ENCODE measurements at regions not wholly inside any gene's neighbourhood (a gene's known extent, or its start where the extent isn't known, plus 50 kb on each side); places are given as distances from the start of the nearest gene placed in this dataset.
"Not testable (repeated sequence)": the region's sequence is repeated elsewhere in the genome, so short reads cannot be mapped to it uniquely, and the experiment has no call there.

- Histone ChIP-seq H3K27me3 (no peaks in the 10 kb centered on the region), H3K4me3 (no peak overlapping the region), H3K4me1 (replicated peaks in 1 of 2) (no peaks in the 10 kb centered on the region), H3K27ac (no peak overlapping the region), H3K36me3 (replicated peaks in 1 of 2) (no peaks in the 10 kb centered on the region), H3K9me3 (replicated peaks in 1 of 3) (no peaks in the 10 kb centered on the region)
- DNase-seq = no peak
- TF ChIP-seq POLR2A (IDR thresholded peaks at IDR 0.05) (no peak), CTCF (IDR thresholded peaks at IDR 0.05) (no peak)
- intact Hi-C loops (cut with DNase I) = no loop called here
- WGBS, 4 donors = 62 to 69% (median 62%) methylated on average over 5 of the region's 5 CpGs
These were observed 495.4 kb upstream of the MMS22L start for GRCh38 chr6:97778290-97779038.

- H3K27me3 ChIP-seq; H3K27ac ChIP-seq; intact Hi-C loops (cut with DNase I); DNase-seq; H3K36me3 ChIP-seq (replicated peaks in 1 of 2); H3K4me1 ChIP-seq (replicated peaks in 1 of 2); H3K4me3 ChIP-seq; H3K9me3 ChIP-seq (replicated peaks in 1 of 3): not testable (repeated sequence)
- WGBS, 4 donors = 81 to 95% (median 88%) methylated on average over 5 of the region's 6 CpGs
These were observed 496.2 kb upstream of the MMS22L start for GRCh38 chr6:97779039-97779766.

- no peaks in the 10 kb centered on the region for H3K9me3 ChIP-seq (replicated peaks in 1 of 3)
- H3K27me3 ChIP-seq = no peaks in the 10 kb centered on the region
- 81 to 85% (median 84%) methylated on average over 11 to 20 of the region's 20 CpGs for WGBS, 4 donors
- no peak overlapping the region for H3K4me3 ChIP-seq
- no peaks in the 10 kb centered on the region for H3K4me1 ChIP-seq (replicated peaks in 1 of 2)
- no peak for DNase-seq
- TF ChIP-seq POLR2A (IDR thresholded peaks at IDR 0.05) (no peak), CTCF (IDR thresholded peaks at IDR 0.05) (no peak)
- intact Hi-C loops (cut with DNase I) = no loop called here
- H3K36me3 ChIP-seq (replicated peaks in 1 of 2) = no peaks in the 10 kb centered on the region
- no peak overlapping the region for H3K27ac ChIP-seq
These were observed 508.0 kb upstream of the MMS22L start for GRCh38 chr6:97790926-97791590.

GRCh38 chr6:97805596-97805995 lies 522.6 kb upstream of the MMS22L start:
- Histone ChIP-seq H3K4me1 (replicated peaks in 1 of 2) (no peaks in the 10 kb centered on the region), H3K4me3 (no peak overlapping the region), H3K27me3 (no peaks in the 10 kb centered on the region), H3K27ac (no peak overlapping the region), H3K9me3 (replicated peaks in 1 of 3) (no peaks in the 10 kb centered on the region), H3K36me3 (replicated peaks in 1 of 2) (no peaks in the 10 kb centered on the region)
- TF ChIP-seq POLR2A (IDR thresholded peaks at IDR 0.05) (no peak), CTCF (IDR thresholded peaks at IDR 0.05) (no peak)
- intact Hi-C loops (cut with DNase I) = no loop called here
- DNase-seq = no peak
